ENCODE measurements at regions not wholly inside any gene's neighbourhood (a gene's known extent, or its start where the extent isn't known, plus 50 kb on each side); places are given as distances from the start of the nearest gene placed in this dataset.

- Histone ChIP-seq H3K79me2 (replicated peaks; ENCODE audit: insufficient read depth, low read length) (no peaks in the 10 kb centered on the region), H3K4me2 (ENCODE audit: low read length) (no peak overlapping the region), H3F3A (ENCODE audit: insufficient read depth, low read length, poor library complexity, severe bottlenecking) (no peaks in the 10 kb centered on the region), H2AFZ (ENCODE audit: low read depth, low read length) (no peak overlapping the region), H3K27ac (ENCODE audit: low read length) (no peak overlapping the region), H3K9me3 (ENCODE audit: low read length) (no peaks in the 10 kb centered on the region), H3K27me3 (ENCODE audit: insufficient read depth, low read depth, low read length) (no peaks in the 10 kb centered on the region), H3K9me2 (ENCODE audit: insufficient read depth, low read length) (no peaks in the 10 kb centered on the region), H3K4me3 (ENCODE audit: low read length) (no peak overlapping the region), H3K9ac (ENCODE audit: low read length) (no peak overlapping the region), H4K20me1 (ENCODE audit: insufficient read depth) (no peaks in the 10 kb centered on the region), H3K36me3 (ENCODE audit: insufficient read depth, low read length) (no peaks in the 10 kb centered on the region)
- TF ChIP-seq POLR2AphosphoS5 (IDR thresholded peaks at IDR 0.05) (no peak), EZH2 (IDR thresholded peaks at IDR 0.05; ENCODE audit: borderline replicate concordance, insufficient read depth, low read length, poor library complexity, severe bottlenecking) (no peak), TAF1 (IDR thresholded peaks at IDR 0.05; ENCODE audit: low read depth) (no peak), EP300 (conservative IDR thresholded peaks at IDR 0.05; ENCODE audit: poor library complexity, severe bottlenecking) (no peak), SMC3 (conservative IDR thresholded peaks at IDR 0.05; ENCODE audit: poor library complexity) (no peak), MXI1 (conservative IDR thresholded peaks at IDR 0.05; ENCODE audit: poor library complexity, severe bottlenecking) (no peak), RAD21 (conservative IDR thresholded peaks at IDR 0.05) (no peak)
- TF ChIP-seq, protein P1, sequence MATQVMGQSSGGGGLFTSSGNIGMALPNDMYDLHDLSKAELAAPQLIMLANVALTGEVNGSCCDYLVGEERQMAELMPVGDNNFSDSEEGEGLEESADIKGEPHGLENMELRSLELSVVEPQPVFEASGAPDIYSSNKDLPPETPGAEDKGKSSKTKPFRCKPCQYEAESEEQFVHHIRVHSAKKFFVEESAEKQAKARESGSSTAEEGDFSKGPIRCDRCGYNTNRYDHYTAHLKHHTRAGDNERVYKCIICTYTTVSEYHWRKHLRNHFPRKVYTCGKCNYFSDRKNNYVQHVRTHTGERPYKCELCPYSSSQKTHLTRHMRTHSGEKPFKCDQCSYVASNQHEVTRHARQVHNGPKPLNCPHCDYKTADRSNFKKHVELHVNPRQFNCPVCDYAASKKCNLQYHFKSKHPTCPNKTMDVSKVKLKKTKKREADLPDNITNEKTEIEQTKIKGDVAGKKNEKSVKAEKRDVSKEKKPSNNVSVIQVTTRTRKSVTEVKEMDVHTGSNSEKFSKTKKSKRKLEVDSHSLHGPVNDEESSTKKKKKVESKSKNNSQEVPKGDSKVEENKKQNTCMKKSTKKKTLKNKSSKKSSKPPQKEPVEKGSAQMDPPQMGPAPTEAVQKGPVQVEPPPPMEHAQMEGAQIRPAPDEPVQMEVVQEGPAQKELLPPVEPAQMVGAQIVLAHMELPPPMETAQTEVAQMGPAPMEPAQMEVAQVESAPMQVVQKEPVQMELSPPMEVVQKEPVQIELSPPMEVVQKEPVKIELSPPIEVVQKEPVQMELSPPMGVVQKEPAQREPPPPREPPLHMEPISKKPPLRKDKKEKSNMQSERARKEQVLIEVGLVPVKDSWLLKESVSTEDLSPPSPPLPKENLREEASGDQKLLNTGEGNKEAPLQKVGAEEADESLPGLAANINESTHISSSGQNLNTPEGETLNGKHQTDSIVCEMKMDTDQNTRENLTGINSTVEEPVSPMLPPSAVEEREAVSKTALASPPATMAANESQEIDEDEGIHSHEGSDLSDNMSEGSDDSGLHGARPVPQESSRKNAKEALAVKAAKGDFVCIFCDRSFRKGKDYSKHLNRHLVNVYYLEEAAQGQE (IDR thresholded peaks at IDR 0.05; ENCODE audit: borderline replicate concordance) = no peak
- TF ChIP-seq, protein P2, sequence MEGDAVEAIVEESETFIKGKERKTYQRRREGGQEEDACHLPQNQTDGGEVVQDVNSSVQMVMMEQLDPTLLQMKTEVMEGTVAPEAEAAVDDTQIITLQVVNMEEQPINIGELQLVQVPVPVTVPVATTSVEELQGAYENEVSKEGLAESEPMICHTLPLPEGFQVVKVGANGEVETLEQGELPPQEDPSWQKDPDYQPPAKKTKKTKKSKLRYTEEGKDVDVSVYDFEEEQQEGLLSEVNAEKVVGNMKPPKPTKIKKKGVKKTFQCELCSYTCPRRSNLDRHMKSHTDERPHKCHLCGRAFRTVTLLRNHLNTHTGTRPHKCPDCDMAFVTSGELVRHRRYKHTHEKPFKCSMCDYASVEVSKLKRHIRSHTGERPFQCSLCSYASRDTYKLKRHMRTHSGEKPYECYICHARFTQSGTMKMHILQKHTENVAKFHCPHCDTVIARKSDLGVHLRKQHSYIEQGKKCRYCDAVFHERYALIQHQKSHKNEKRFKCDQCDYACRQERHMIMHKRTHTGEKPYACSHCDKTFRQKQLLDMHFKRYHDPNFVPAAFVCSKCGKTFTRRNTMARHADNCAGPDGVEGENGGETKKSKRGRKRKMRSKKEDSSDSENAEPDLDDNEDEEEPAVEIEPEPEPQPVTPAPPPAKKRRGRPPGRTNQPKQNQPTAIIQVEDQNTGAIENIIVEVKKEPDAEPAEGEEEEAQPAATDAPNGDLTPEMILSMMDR (IDR thresholded peaks at IDR 0.05; ENCODE audit: poor library complexity, severe bottlenecking) = no peak
These were observed 256.1 kb upstream of the DPYD start for GRCh38 chr1:98176936-98177335.

DNA sequence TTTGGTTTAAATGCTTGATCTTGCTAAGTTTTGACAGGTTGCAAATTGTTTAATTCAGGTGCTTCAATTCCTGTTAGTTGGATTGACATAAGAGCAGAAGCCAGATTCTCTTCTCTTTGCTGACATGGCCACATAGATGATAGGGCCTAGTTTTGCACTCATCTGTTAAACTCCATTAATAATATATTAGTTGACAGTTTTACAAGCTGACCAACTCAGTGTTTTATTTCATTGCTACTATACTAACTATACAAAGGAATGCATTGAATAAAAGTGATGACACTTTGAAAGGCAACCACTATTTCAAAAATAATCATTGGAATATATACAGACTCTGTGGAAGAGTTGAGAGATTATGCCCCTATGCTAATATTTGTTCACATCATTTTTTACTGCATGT lies 255.6 kb upstream of the DPYD start:
- H3K9me2 ChIP-seq (ENCODE audit: insufficient read depth, low read length) = no peaks in the 10 kb centered on the region
- no peaks in the 10 kb centered on the region for H3K36me3 ChIP-seq (ENCODE audit: insufficient read depth, low read length)
- TF ChIP-seq SMC3 (conservative IDR thresholded peaks at IDR 0.05; ENCODE audit: poor library complexity) (no peak), EZH2 (IDR thresholded peaks at IDR 0.05; ENCODE audit: borderline replicate concordance, insufficient read depth, low read length, poor library complexity, severe bottlenecking) (no peak), TAF1 (IDR thresholded peaks at IDR 0.05; ENCODE audit: low read depth) (no peak), POLR2AphosphoS5 (IDR thresholded peaks at IDR 0.05) (no peak), MXI1 (conservative IDR thresholded peaks at IDR 0.05; ENCODE audit: poor library complexity, severe bottlenecking) (no peak), EP300 (conservative IDR thresholded peaks at IDR 0.05; ENCODE audit: poor library complexity, severe bottlenecking) (no peak), RAD21 (conservative IDR thresholded peaks at IDR 0.05) (no peak)
- TF ChIP-seq, protein P2 (IDR thresholded peaks at IDR 0.05; ENCODE audit: poor library complexity, severe bottlenecking) = no peak
- TF ChIP-seq, protein P1 (IDR thresholded peaks at IDR 0.05; ENCODE audit: borderline replicate concordance) = no peak

More for the DNA sequence above, 255.6 kb upstream of the DPYD start:
- Histone ChIP-seq H4K20me1 (ENCODE audit: insufficient read depth) (no peaks in the 10 kb centered on the region), H3K9me3 (ENCODE audit: low read length) (no peaks in the 10 kb centered on the region), H3K27ac (ENCODE audit: low read length) (no peak overlapping the region), H2AFZ (ENCODE audit: low read depth, low read length) (no peak overlapping the region), H3K79me2 (replicated peaks; ENCODE audit: insufficient read depth, low read length) (no peaks in the 10 kb centered on the region), H3K4me3 (ENCODE audit: low read length) (no peak overlapping the region), H3K27me3 (ENCODE audit: insufficient read depth, low read depth, low read length) (no peaks in the 10 kb centered on the region), H3K4me2 (ENCODE audit: low read length) (no peak overlapping the region), H3F3A (ENCODE audit: insufficient read depth, low read length, poor library complexity, severe bottlenecking) (no peaks in the 10 kb centered on the region), H3K9ac (ENCODE audit: low read length) (no peak overlapping the region)
